Ishikawa (cell line): ENCODE measurements at regions not wholly inside any gene's neighbourhood (a gene's known extent, or its start where the extent isn't known, plus 50 kb on each side); places are given as distances from the start of the nearest gene placed in this dataset.

Experiments used
- CEBPB ChIP-seq: IDR thresholded peaks from 2 replicates; pipeline ENCODE4 v1.6.1; 2012
- CREB1 ChIP-seq: IDR thresholded peaks from 2 replicates; pipeline ENCODE4 v1.6.1; 2012; ENCODE audit warnings: low read depth
- EGR1 ChIP-seq: IDR thresholded peaks from 2 replicates; pipeline ENCODE4 v1.6.1; 2012
- EP300 ChIP-seq: IDR thresholded peaks from 2 replicates; pipeline ENCODE4 v1.6.1; 2012; ENCODE audit warnings: borderline replicate concordance
- FOXM1 ChIP-seq: IDR thresholded peaks from 2 replicates; pipeline ENCODE4 v1.6.1; 2012; ENCODE audit warnings: low read depth, borderline replicate concordance
- NFIC ChIP-seq: IDR thresholded peaks from 2 replicates; pipeline ENCODE4 v1.6.1; 2012
- RAD21 ChIP-seq: IDR thresholded peaks from 2 replicates; pipeline ENCODE4 v1.6.1; 2012; ENCODE audit warnings: low read depth
- TAF1 ChIP-seq: IDR thresholded peaks from 2 replicates; pipeline ENCODE4 v1.6.1; 2012; ENCODE audit warnings: low read depth, mild to moderate bottlenecking
- TCF12 ChIP-seq: IDR thresholded peaks from 2 replicates; pipeline ENCODE4 v1.6.1; 2012; ENCODE audit warnings: low read depth
- TEAD4 ChIP-seq: IDR thresholded peaks from 2 replicates; pipeline ENCODE4 v1.6.1; 2012
- YY1 ChIP-seq: IDR thresholded peaks from 2 replicates; pipeline ENCODE4 v1.6.1; 2012; ENCODE audit warnings: low read depth
- ZBTB7A ChIP-seq: IDR thresholded peaks from 2 replicates; pipeline ENCODE4 v1.6.1; 2012; ENCODE audit warnings: low read depth
- TF ChIP-seq, protein P1 (sequence below): IDR thresholded peaks from 2 replicates; pipeline ENCODE4 v1.6.1; 2012
- TF ChIP-seq, protein P2 (sequence below): IDR thresholded peaks from 2 replicates; pipeline ENCODE4 v1.6.1; 2012; ENCODE audit warnings: low read depth, mild to moderate bottlenecking
- TF ChIP-seq, protein P3 (sequence below): IDR thresholded peaks from 2 replicates; pipeline ENCODE4 v1.6.1; 2012

GRCh38 chr20:22690000-22690399 is 105.6 kb upstream of the FOXA2 start:
- TF ChIP-seq EP300, result no peak

GRCh38 chr20:22690616-22691179 is 106.3 kb upstream of the FOXA2 start:
- no peak for TF ChIP-seq ZBTB7A
- TF ChIP-seq YY1, result no peak
- TF ChIP-seq, protein P1, sequence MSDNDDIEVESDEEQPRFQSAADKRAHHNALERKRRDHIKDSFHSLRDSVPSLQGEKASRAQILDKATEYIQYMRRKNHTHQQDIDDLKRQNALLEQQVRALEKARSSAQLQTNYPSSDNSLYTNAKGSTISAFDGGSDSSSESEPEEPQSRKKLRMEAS, result no peak
- TF ChIP-seq NFIC, result no peak
- TF ChIP-seq, protein P2, sequence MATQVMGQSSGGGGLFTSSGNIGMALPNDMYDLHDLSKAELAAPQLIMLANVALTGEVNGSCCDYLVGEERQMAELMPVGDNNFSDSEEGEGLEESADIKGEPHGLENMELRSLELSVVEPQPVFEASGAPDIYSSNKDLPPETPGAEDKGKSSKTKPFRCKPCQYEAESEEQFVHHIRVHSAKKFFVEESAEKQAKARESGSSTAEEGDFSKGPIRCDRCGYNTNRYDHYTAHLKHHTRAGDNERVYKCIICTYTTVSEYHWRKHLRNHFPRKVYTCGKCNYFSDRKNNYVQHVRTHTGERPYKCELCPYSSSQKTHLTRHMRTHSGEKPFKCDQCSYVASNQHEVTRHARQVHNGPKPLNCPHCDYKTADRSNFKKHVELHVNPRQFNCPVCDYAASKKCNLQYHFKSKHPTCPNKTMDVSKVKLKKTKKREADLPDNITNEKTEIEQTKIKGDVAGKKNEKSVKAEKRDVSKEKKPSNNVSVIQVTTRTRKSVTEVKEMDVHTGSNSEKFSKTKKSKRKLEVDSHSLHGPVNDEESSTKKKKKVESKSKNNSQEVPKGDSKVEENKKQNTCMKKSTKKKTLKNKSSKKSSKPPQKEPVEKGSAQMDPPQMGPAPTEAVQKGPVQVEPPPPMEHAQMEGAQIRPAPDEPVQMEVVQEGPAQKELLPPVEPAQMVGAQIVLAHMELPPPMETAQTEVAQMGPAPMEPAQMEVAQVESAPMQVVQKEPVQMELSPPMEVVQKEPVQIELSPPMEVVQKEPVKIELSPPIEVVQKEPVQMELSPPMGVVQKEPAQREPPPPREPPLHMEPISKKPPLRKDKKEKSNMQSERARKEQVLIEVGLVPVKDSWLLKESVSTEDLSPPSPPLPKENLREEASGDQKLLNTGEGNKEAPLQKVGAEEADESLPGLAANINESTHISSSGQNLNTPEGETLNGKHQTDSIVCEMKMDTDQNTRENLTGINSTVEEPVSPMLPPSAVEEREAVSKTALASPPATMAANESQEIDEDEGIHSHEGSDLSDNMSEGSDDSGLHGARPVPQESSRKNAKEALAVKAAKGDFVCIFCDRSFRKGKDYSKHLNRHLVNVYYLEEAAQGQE, result no peak
- TF ChIP-seq, protein P3, sequence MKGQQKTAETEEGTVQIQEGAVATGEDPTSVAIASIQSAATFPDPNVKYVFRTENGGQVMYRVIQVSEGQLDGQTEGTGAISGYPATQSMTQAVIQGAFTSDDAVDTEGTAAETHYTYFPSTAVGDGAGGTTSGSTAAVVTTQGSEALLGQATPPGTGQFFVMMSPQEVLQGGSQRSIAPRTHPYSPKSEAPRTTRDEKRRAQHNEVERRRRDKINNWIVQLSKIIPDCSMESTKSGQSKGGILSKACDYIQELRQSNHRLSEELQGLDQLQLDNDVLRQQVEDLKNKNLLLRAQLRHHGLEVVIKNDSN, result no peak
- no peak for TF ChIP-seq TAF1
- TF ChIP-seq TEAD4, result no peak
- TF ChIP-seq CEBPB, result no peak
- TF ChIP-seq EP300, result no peak
- TF ChIP-seq CREB1, result no peak
- no peak for TF ChIP-seq TCF12
- TF ChIP-seq RAD21, result no peak
- TF ChIP-seq FOXM1, result no peak
- TF ChIP-seq EGR1, result no peak

GRCh38 chr20:22691369-22692118 is 107.2 kb upstream of the FOXA2 start:
- 0 out of 2 replicates have a peak, but pooled peaks have one; percentile 16 for TF ChIP-seq YY1
- no peak for TF ChIP-seq TEAD4
- peak; percentile 69 for TF ChIP-seq RAD21

DNA sequence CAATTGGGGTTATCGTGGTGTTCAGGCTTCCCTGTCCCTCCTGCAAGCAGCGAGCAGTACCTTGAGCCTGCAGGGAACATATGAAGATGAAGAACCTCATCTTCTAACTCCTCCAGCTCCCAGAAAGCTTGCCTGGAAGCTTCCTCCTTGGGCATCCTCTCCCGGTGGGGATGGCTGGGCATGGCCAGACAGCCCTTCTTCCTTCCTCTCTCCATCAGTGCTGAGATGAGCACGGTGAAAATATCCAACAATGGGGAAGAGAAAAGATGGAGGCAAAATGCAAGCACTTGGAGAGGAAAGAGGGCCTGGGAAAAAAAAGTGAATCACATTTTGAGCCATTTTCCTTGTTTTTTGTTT is 107.7 kb upstream of the FOXA2 start:
- TF ChIP-seq CEBPB (no peak), FOXM1 (no peak), NFIC (no peak), TEAD4 (no peak), ZBTB7A (no peak), TCF12 (no peak), EP300 (no peak), CREB1 (no peak)
- TF ChIP-seq, protein P2, result no peak

DNA sequence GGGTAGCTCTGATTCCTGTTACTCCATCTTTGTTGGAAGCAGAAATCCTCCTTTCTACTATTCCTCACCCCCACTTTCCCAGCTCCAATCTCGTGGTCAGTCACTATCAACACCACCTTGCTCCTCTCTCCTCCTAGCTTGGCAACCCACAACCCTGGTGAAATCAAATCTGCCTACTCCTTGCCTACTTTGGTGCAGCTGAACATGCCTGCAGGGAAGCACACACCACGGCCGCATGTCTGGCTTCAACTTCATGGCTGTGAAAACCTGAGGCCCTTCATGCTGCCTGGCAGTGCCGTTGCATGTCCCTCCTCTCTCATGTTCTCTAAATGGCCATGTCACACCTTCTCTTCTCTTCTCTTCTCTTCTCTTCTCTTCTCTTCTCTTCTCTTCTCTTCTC is 112.4 kb upstream of the FOXA2 start:
- TF ChIP-seq CREB1 (no peak), TAF1 (no peak), ZBTB7A (no peak), TEAD4 (no peak), RAD21 (no peak), YY1 (no peak), EGR1 (no peak), EP300 (no peak), FOXM1 (no peak), CEBPB (no peak), TCF12 (no peak), NFIC (no peak)
- TF ChIP-seq, protein P3, result no peak
- TF ChIP-seq, protein P1, result no peak
- TF ChIP-seq, protein P2, result no peak
